Left hindlimb (tissue), 1 donor: ENCODE measurements at regions not wholly inside any gene's neighbourhood (a gene's known extent, or its start where the extent isn't known, plus 50 kb on each side); places are given as distances from the start of the nearest gene placed in this dataset.
A peak's percentile ranks its signal among the peaks of the same experiment; 100 is the strongest.
"Not testable (repeated sequence)": the region's sequence is repeated elsewhere in the genome, so short reads cannot be mapped to it uniquely, and the experiment has no call there.

Source experiments
- DNase-seq: peaks from one replicate; pipeline ENCODE4 v3.0.0-alpha.2; 2018

GRCh38 chr16:65752522-65752844 lies 614.0 kb upstream of the CDH5 start:
- DNase-seq: no peak

- peak; percentile 30 for DNase-seq
Measured at GRCh38 chr16:65751622-65752521, 614.6 kb upstream of the CDH5 start.

GRCh38 chr16:65749506-65749905 lies 617.0 kb upstream of the CDH5 start:
- no peak for DNase-seq

GRCh38 chr16:65746941-65747340 lies 619.5 kb upstream of the CDH5 start:
- no peak for DNase-seq

- DNase-seq: no peak
Measured at GRCh38 chr16:65745201-65745708, 621.2 kb upstream of the CDH5 start.

GRCh38 chr16:65744401-65744800 lies 622.1 kb upstream of the CDH5 start:
- DNase-seq: no peak

- DNase-seq: no peak
Measured at GRCh38 chr16:65743558-65743957, 621.7 kb upstream of the CDH11 start.

GRCh38 chr16:65740711-65741110 lies 618.8 kb upstream of the CDH11 start:
- no peak for DNase-seq

- DNase-seq: no peak
Measured at GRCh38 chr16:65739518-65739917, 617.7 kb upstream of the CDH11 start.

- DNase-seq: no peak
Measured at GRCh38 chr16:65737831-65738230, 616.0 kb upstream of the CDH11 start.

GRCh38 chr16:65735615-65736014 lies 613.8 kb upstream of the CDH11 start:
- not testable (repeated sequence) for DNase-seq

GRCh38 chr16:65733721-65734120 lies 611.9 kb upstream of the CDH11 start:
- DNase-seq: no peak

GRCh38 chr16:65731833-65732232 lies 610.0 kb upstream of the CDH11 start:
- DNase-seq: no peak

GRCh38 chr16:65728652-65729051 lies 606.8 kb upstream of the CDH11 start:
- DNase-seq: no peak

- DNase-seq: peak; percentile 40
Measured at GRCh38 chr16:65728167-65728566, 606.3 kb upstream of the CDH11 start.

GRCh38 chr16:65727534-65728137 lies 605.8 kb upstream of the CDH11 start:
- DNase-seq: no peak

GRCh38 chr16:65725156-65725845 lies 603.4 kb upstream of the CDH11 start:
- no peak for DNase-seq

- DNase-seq: no peak
Measured at GRCh38 chr16:65722429-65722828, 600.6 kb upstream of the CDH11 start.

- no peak for DNase-seq
Measured at GRCh38 chr16:65717846-65718245, 596.0 kb upstream of the CDH11 start.

GRCh38 chr16:65716737-65717700 lies 595.2 kb upstream of the CDH11 start:
- no peak for DNase-seq

- DNase-seq: no peak
Measured at GRCh38 chr16:65713181-65713808, 591.4 kb upstream of the CDH11 start.

- DNase-seq: no peak
Measured at GRCh38 chr16:65710107-65710506, 588.2 kb upstream of the CDH11 start.
